GM20000 (cell line): ENCODE measurements at regions not wholly inside any gene's neighbourhood (a gene's known extent, or its start where the extent isn't known, plus 50 kb on each side); places are given as distances from the start of the nearest gene placed in this dataset.
"Not testable (repeated sequence)": the region's sequence is repeated elsewhere in the genome, so short reads cannot be mapped to it uniquely, and the experiment has no call there.

ENCODE experiments used
- DNase-seq: peaks from one replicate; pipeline ENCODE4 v3.0.0; 2012; ENCODE audit warnings: low spot score
- TF ChIP-seq, protein P1 (sequence below): IDR thresholded peaks from 2 replicates; pipeline ENCODE4 v1.5.1; 2012; ENCODE audit warnings: mild to moderate bottlenecking, control low read depth; ENCODE audit errors: extremely low read depth, missing control alignments

DNA sequence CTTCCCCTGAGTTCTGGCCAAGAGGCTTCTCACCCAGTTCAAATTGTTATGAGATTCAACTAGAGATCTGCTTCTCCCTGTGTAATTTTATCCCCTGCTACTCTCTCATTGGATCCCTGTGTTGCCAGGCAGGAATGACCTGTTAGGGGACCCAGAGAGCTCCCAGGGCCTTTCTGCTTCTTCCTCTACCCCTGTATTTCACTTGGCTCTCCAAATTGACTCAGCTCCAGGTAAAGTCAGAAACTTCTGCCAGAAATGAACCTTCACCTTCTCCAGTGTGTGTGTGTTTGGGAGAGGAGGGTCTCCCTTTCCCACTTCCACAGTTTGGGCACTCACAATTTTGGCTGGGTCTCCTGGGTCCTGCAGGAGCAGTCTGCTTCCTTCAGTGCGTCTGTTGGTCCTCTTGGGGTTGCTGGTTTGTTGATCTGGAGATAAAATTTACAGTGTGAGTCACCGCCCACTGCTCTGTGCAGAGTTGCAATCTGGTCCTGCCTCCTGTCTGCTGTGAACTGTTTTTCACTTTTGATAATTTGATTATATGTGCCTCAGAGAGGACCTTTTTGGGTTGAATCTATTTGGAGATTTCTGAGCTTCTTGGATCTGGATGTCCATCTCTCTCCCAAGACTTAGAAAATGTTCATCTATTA, 112.4 kb upstream of the EDA2R start:
- DNase-seq: no peak
- TF ChIP-seq, protein P1, sequence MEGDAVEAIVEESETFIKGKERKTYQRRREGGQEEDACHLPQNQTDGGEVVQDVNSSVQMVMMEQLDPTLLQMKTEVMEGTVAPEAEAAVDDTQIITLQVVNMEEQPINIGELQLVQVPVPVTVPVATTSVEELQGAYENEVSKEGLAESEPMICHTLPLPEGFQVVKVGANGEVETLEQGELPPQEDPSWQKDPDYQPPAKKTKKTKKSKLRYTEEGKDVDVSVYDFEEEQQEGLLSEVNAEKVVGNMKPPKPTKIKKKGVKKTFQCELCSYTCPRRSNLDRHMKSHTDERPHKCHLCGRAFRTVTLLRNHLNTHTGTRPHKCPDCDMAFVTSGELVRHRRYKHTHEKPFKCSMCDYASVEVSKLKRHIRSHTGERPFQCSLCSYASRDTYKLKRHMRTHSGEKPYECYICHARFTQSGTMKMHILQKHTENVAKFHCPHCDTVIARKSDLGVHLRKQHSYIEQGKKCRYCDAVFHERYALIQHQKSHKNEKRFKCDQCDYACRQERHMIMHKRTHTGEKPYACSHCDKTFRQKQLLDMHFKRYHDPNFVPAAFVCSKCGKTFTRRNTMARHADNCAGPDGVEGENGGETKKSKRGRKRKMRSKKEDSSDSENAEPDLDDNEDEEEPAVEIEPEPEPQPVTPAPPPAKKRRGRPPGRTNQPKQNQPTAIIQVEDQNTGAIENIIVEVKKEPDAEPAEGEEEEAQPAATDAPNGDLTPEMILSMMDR: no peak

- not testable (repeated sequence) for DNase-seq
These were observed 105.6 kb upstream of the EDA2R start for GRCh38 chrX:66744519-66744918.

GRCh38 chrX:66731398-66731797, 92.5 kb upstream of the EDA2R start:
- TF ChIP-seq, protein P1: no peak

GRCh38 chrX:66728818-66729271, 90.0 kb upstream of the EDA2R start:
- peak; percentile 17 for DNase-seq
- TF ChIP-seq, protein P1: peak; percentile 40

More at GRCh38 chrX:66731398-66731797, 92.5 kb upstream of the EDA2R start:
- DNase-seq: peak; percentile 4

GRCh38 chrX:66717926-66718325, 79.0 kb upstream of the EDA2R start:
- DNase-seq: no peak
- TF ChIP-seq, protein P1: no peak

GRCh38 chrX:66698273-66699204, 59.7 kb upstream of the EDA2R start:
- no peak for DNase-seq
- TF ChIP-seq, protein P1: no peak

DNA sequence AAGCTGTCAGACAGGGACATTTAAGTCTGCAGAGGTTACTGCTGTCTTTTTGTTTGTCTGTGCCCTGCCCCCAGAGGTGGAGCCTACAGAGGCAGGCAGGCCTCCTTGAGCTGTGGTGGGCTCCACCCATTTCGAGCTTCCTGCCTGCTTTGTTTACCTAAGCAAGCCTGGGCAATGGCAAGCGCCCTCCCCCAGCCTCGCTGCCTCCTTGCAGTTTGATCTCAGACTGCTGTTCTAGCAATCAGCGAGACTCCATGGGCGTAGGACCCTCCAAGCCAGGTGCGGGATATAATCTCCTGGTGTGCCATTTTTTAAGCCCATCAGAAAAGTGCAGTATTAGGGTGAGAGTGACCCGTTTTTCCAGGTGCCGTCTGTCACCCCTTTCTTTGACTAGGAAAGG, 53.6 kb upstream of the EDA2R start:
- not testable (repeated sequence) for DNase-seq
